Activated naive CD8-positive, alpha-beta T cell (primary cell): ENCODE measurements at regions not wholly inside any gene's neighbourhood (a gene's known extent, or its start where the extent isn't known, plus 50 kb on each side); places are given as distances from the start of the nearest gene placed in this dataset.
"Not testable (repeated sequence)": the region's sequence is repeated elsewhere in the genome, so short reads cannot be mapped to it uniquely, and the experiment has no call there.

Source experiments
- H3K27ac Mint-ChIP-seq: one replicate; pipeline ENCODE4 v1.8.0; 2021; ENCODE audit warnings: mixed read lengths
- H3K27me3 Mint-ChIP-seq: one replicate; pipeline ENCODE4 v1.8.0; 2021; ENCODE audit warnings: mixed read lengths
- H3K36me3 Mint-ChIP-seq: one replicate; pipeline ENCODE4 v1.8.0; 2021; ENCODE audit warnings: mixed read lengths
- H3K4me1 Mint-ChIP-seq: one replicate; pipeline ENCODE4 v1.8.0; 2021; ENCODE audit warnings: low read depth, mixed read lengths
- H3K4me3 Mint-ChIP-seq: one replicate; pipeline ENCODE4 v1.8.0; 2021; ENCODE audit warnings: mild to moderate bottlenecking, mixed read lengths
- H3K9me3 Mint-ChIP-seq: one replicate; pipeline ENCODE4 v1.8.0; 2021; ENCODE audit warnings: low read depth, mixed read lengths

GRCh38 chrX:76924616-76925015, 497.1 kb downstream of the MAGEE1 start:
- not testable (repeated sequence) for H3K4me3 Mint-ChIP-seq, H3K27me3 Mint-ChIP-seq, H3K27ac Mint-ChIP-seq, H3K4me1 Mint-ChIP-seq, H3K9me3 Mint-ChIP-seq, H3K36me3 Mint-ChIP-seq

DNA sequence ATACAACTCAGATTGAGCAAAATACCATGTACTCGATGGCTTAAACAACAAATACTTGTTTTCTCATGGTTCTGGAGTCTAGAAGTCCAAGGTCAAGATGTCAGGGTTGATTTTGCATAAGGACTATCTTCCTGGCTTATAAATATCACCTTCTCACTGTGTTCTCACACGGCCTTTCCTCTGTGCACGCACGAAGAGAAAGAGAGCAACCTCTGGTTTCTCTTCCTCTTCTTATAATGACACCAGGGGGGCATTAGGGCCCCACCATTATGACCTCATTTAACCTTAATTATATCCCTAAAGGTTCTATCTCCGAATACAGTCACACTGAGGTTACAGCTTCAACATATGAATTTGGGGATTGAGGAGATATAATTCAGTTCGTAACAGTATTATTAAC, 504.0 kb downstream of the MAGEE1 start:
- Mint-ChIP-seq H3K9me3 (no peaks in the 10 kb centered on the region), H3K27ac (no peak overlapping the region), H3K4me3 (no peak overlapping the region), H3K27me3 (no peaks in the 10 kb centered on the region), H3K4me1 (no peaks in the 10 kb centered on the region), H3K36me3 (no peaks in the 10 kb centered on the region)

DNA sequence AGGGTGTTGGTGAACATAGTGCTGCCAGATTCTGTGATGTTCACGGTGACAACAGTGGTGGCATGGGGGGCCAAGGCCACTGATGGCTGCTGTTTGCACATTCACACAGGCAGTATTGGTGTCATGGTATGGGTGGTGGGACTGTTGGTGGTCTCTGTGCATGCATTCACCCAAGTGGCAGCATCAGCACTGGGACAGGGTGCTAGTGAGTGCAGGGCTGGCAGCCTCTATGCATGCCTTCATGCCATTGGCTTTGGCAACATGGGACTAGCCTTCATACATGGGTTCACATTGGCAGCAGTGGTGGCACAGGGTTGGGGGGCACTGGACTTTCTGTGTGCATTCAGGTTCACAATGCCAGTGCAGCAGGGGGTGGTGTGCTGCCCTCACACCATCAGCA, 489.7 kb upstream of the FGF16 start:
- no peaks in the 10 kb centered on the region for H3K4me1 Mint-ChIP-seq
- H3K9me3 Mint-ChIP-seq, result no peaks in the 10 kb centered on the region
- H3K27ac Mint-ChIP-seq, result no peak overlapping the region
- H3K4me3 Mint-ChIP-seq, result no peak overlapping the region
- no peaks in the 10 kb centered on the region for H3K36me3 Mint-ChIP-seq
- no peaks in the 10 kb centered on the region for H3K27me3 Mint-ChIP-seq

- Mint-ChIP-seq H3K27me3 (no peaks in the 10 kb centered on the region), H3K36me3 (no peaks in the 10 kb centered on the region), H3K4me1 (peaks cover 5% of the 10 kb centered on the region), H3K9me3 (no peaks in the 10 kb centered on the region), H3K4me3 (no peak overlapping the region), H3K27ac (peak overlapping the region; percentile 93)
Observed at GRCh38 chrX:76971393-76972376, 475.5 kb upstream of the FGF16 start.

GRCh38 chrX:76977452-76977851, 469.7 kb upstream of the FGF16 start:
- H3K9me3 Mint-ChIP-seq, result no peaks in the 10 kb centered on the region
- no peaks in the 10 kb centered on the region for H3K36me3 Mint-ChIP-seq
- H3K27ac Mint-ChIP-seq, result no peak overlapping the region
- no peak overlapping the region for H3K4me3 Mint-ChIP-seq
- H3K4me1 Mint-ChIP-seq, result no peaks in the 10 kb centered on the region
- H3K27me3 Mint-ChIP-seq, result no peaks in the 10 kb centered on the region

GRCh38 chrX:76987381-76987780, 459.8 kb upstream of the FGF16 start:
- Mint-ChIP-seq H3K9me3 (peaks cover 10% of the 10 kb centered on the region), H3K27ac (no peak overlapping the region), H3K4me1 (no peaks in the 10 kb centered on the region), H3K36me3 (peaks cover 3% of the 10 kb centered on the region), H3K4me3 (no peak overlapping the region), H3K27me3 (no peaks in the 10 kb centered on the region)

GRCh38 chrX:76996641-76997040, 450.5 kb upstream of the FGF16 start:
- no peaks in the 10 kb centered on the region for H3K36me3 Mint-ChIP-seq
- no peaks in the 10 kb centered on the region for H3K27me3 Mint-ChIP-seq
- H3K27ac Mint-ChIP-seq, result no peak overlapping the region
- H3K4me3 Mint-ChIP-seq, result no peak overlapping the region
- no peaks in the 10 kb centered on the region for H3K4me1 Mint-ChIP-seq
- H3K9me3 Mint-ChIP-seq, result no peaks in the 10 kb centered on the region

GRCh38 chrX:77003530-77003929, 443.7 kb upstream of the FGF16 start:
- Mint-ChIP-seq H3K4me1 (peaks cover 24% of the 10 kb centered on the region), H3K9me3 (no peaks in the 10 kb centered on the region), H3K27ac (peak overlapping the region; percentile 79), H3K36me3 (no peaks in the 10 kb centered on the region), H3K4me3 (no peak overlapping the region), H3K27me3 (no peaks in the 10 kb centered on the region)

GRCh38 chrX:77003956-77004355, 443.2 kb upstream of the FGF16 start:
- Mint-ChIP-seq H3K27me3 (no peaks in the 10 kb centered on the region), H3K27ac (peak overlapping the region; percentile 79), H3K4me1 (peaks cover 24% of the 10 kb centered on the region), H3K36me3 (no peaks in the 10 kb centered on the region), H3K4me3 (no peak overlapping the region), H3K9me3 (no peaks in the 10 kb centered on the region)

- H3K4me3 Mint-ChIP-seq, result no peak overlapping the region
- H3K27me3 Mint-ChIP-seq, result no peaks in the 10 kb centered on the region
- H3K27ac Mint-ChIP-seq, result no peak overlapping the region
- H3K4me1 Mint-ChIP-seq, result peaks cover 7% of the 10 kb centered on the region
- no peaks in the 10 kb centered on the region for H3K36me3 Mint-ChIP-seq
- H3K9me3 Mint-ChIP-seq, result no peaks in the 10 kb centered on the region
Observed at GRCh38 chrX:77009691-77010090, 437.5 kb upstream of the FGF16 start.

DNA sequence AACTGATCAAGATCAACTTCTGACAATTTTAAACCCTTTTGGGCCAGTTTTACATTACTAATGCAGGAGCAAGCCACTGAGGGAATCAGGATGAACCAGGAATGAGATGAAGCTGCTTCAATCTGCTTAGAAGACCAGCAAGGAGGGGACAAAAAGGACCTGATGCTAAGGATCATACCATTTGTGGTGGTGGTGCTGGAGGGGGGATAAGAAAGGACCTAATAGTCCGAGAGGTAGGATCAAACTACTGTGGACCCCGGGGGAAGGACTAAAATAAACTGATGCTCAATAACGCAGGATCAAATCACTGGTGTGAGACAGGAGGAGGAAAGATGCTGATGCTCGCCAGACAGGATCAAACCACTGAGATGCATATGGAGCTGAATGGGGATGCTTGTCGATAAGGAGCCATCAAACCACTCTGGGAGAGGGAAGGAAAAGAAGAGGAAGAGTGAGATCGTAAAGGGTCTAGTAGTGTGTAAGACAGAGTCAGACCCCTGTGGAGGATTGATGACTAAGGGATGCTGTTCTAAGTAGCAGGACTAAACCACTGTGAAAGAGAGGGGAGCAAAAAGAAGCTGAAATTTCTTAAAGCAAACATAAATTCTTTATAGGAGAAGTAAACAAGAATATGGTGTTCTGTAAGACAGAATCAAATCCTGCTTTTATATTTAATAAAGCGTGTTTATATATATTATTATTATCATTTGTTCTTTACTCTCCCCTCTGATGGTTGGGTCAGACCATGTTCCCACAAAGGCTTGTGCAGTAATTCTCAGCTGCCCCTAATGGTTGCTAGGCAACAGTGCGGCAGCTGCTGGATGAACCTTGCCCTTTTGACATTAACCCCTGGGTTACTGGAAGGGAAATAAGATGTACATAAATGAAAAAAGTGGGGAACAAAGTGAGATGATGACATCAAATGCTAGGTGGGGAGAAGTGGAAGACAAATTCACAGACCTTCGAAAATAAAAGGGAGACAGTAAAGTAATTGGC, 432.5 kb upstream of the FGF16 start:
- Mint-ChIP-seq H3K4me3 (no peak overlapping the region), H3K27me3 (no peaks in the 10 kb centered on the region), H3K4me1 (no peaks in the 10 kb centered on the region), H3K27ac (no peak overlapping the region), H3K36me3 (no peaks in the 10 kb centered on the region), H3K9me3 (no peaks in the 10 kb centered on the region)

DNA sequence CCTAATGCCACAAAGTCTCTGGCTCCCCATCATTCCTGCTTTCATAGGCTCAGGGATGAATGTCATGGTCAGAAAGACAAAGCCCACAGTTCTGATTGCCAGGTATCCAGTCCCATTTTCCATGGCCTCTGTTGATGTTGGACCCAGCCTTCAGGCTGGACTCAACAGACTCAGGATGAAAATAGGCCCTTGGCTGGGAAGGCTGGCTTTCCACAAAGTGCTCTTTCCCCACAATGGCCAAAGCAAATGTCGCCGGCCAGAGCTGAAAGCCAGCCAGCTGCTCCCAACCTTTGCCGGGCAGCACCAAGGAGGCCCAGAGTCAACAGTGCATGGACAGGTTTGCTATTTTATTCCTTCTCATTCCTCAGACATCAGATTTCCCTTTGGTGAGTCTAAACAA, 430.1 kb upstream of the FGF16 start:
- H3K27me3 Mint-ChIP-seq, result no peaks in the 10 kb centered on the region
- H3K4me1 Mint-ChIP-seq, result no peaks in the 10 kb centered on the region
- H3K9me3 Mint-ChIP-seq, result no peaks in the 10 kb centered on the region
- H3K4me3 Mint-ChIP-seq, result no peak overlapping the region
- no peaks in the 10 kb centered on the region for H3K36me3 Mint-ChIP-seq
- H3K27ac Mint-ChIP-seq, result no peak overlapping the region

- H3K9me3 Mint-ChIP-seq, H3K4me1 Mint-ChIP-seq, H3K27me3 Mint-ChIP-seq, H3K36me3 Mint-ChIP-seq, H3K27ac Mint-ChIP-seq: not testable (repeated sequence)
- H3K4me3 Mint-ChIP-seq, result peak overlapping the region; percentile 52
Observed at GRCh38 chrX:77046180-77046810, 400.9 kb upstream of the FGF16 start.

DNA sequence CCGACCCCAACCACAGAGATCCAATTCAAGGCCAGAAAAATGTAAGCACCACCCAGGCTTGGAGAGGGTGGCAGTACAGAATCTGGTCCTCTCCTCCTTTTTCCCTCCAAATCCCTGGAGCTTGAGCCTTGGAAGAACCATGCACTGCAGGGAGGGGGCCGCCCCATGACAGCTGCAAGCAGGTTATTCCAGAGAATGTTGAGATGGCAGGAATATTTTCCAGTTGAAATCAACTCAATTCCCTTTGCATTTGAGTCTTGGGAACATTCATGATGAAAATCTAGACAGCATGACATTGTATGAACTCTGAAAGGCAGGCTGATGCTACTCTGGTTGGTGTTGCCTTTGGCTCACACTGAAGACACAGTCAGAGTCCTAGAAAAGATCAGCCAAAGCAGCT, 386.6 kb upstream of the FGF16 start:
- no peak overlapping the region for H3K27ac Mint-ChIP-seq
- no peaks in the 10 kb centered on the region for H3K4me1 Mint-ChIP-seq
- no peak overlapping the region for H3K4me3 Mint-ChIP-seq
- no peaks in the 10 kb centered on the region for H3K36me3 Mint-ChIP-seq
- H3K27me3 Mint-ChIP-seq, result no peaks in the 10 kb centered on the region
- H3K9me3 Mint-ChIP-seq, result no peaks in the 10 kb centered on the region

GRCh38 chrX:77061022-77061421, 386.2 kb upstream of the FGF16 start:
- no peaks in the 10 kb centered on the region for H3K36me3 Mint-ChIP-seq
- H3K9me3 Mint-ChIP-seq, result no peaks in the 10 kb centered on the region
- H3K27me3 Mint-ChIP-seq, result no peaks in the 10 kb centered on the region
- H3K4me3 Mint-ChIP-seq, result no peak overlapping the region
- no peak overlapping the region for H3K27ac Mint-ChIP-seq
- no peaks in the 10 kb centered on the region for H3K4me1 Mint-ChIP-seq
